ENCODE measurements at regions not wholly inside any gene's neighbourhood (a gene's known extent, or its start where the extent isn't known, plus 50 kb on each side); places are given as distances from the start of the nearest gene placed in this dataset.

GRCh38 chr4:155616117-155616516 is 50.5 kb upstream of the GUCY1A1 start:
- DNase-seq, result no peak

GRCh38 chr4:155615081-155615887 is 51.4 kb upstream of the GUCY1A1 start:
- no peak for DNase-seq

GRCh38 chr4:155614111-155614762 is 52.4 kb upstream of the GUCY1A1 start:
- DNase-seq, result no peak

GRCh38 chr4:155612074-155612473 is 54.6 kb upstream of the GUCY1A1 start:
- no peak for DNase-seq

GRCh38 chr4:155611501-155611900 is 55.1 kb upstream of the GUCY1A1 start:
- no peak for DNase-seq

GRCh38 chr4:155610143-155610542 is 56.5 kb upstream of the GUCY1A1 start:
- no peak for DNase-seq

- no peak for DNase-seq
These were observed 57.1 kb upstream of the GUCY1A1 start for GRCh38 chr4:155609455-155610059.

GRCh38 chr4:155608225-155608885 is 58.3 kb upstream of the GUCY1A1 start:
- DNase-seq, result no peak

- DNase-seq, result no peak
These were observed 59.2 kb upstream of the GUCY1A1 start for GRCh38 chr4:155607481-155607880.

- DNase-seq, result no peak
These were observed 61.7 kb upstream of the GUCY1A1 start for GRCh38 chr4:155604718-155605626.

GRCh38 chr4:155603360-155603891 is 63.2 kb upstream of the GUCY1A1 start:
- DNase-seq, result no peak

- DNase-seq, result peak; percentile 1
These were observed 64.1 kb upstream of the GUCY1A1 start for GRCh38 chr4:155602351-155603140.

- DNase-seq, result no peak
These were observed 66.4 kb upstream of the GUCY1A1 start for GRCh38 chr4:155600244-155600643.

- DNase-seq, result no peak
These were observed 67.1 kb upstream of the GUCY1A1 start for GRCh38 chr4:155599596-155599995.

- no peak for DNase-seq
These were observed 67.6 kb upstream of the GUCY1A1 start for GRCh38 chr4:155599085-155599484.

GRCh38 chr4:155597933-155598451 is 68.7 kb upstream of the GUCY1A1 start:
- DNase-seq, result no peak

GRCh38 chr4:155597281-155597680 is 69.4 kb upstream of the GUCY1A1 start:
- DNase-seq, result no peak

- DNase-seq, result no peak
These were observed 72.9 kb upstream of the GUCY1A1 start for GRCh38 chr4:155593793-155594192.

- DNase-seq, result no peak
These were observed 73.7 kb upstream of the GUCY1A1 start for GRCh38 chr4:155592938-155593297.

GRCh38 chr4:155592179-155592937 is 74.3 kb upstream of the GUCY1A1 start:
- no peak for DNase-seq

Data from COR-L47 (cell line).